ENCODE measurements at regions not wholly inside any gene's neighbourhood (a gene's known extent, or its start where the extent isn't known, plus 50 kb on each side); places are given as distances from the start of the nearest gene placed in this dataset.

GRCh38 chr5:96279801-96280542 is 153.1 kb downstream of the PCSK1 start:
- intact Hi-C loops (cut with micrococcal nuclease; ENCODE audit: unreplicated experiment), result no loop called here

GRCh38 chr5:96278981-96279380 is 154.1 kb downstream of the PCSK1 start:
- no TSS peak for BruUV-seq (replicated peaks)
- TF ChIP-seq CTCF (IDR thresholded peaks at IDR 0.05) (no peak), SIN3A (IDR thresholded peaks at IDR 0.05; ENCODE audit: borderline replicate concordance, insufficient read depth, low read depth, low read length) (no peak), POLR2AphosphoS5 (IDR thresholded peaks at IDR 0.05; ENCODE audit: low read depth, low read length) (no peak), REST (IDR thresholded peaks at IDR 0.05; ENCODE audit: insufficient read depth in 1 of 2, low read depth in 2 of 2, low read length in 1 of 2) (no peak), TCF7L2 (IDR thresholded peaks at IDR 0.05; ENCODE audit: low read depth, low read length) (no peak)
- intact Hi-C loops (cut with micrococcal nuclease; ENCODE audit: unreplicated experiment) (no loop called here), in situ Hi-C loops (cut with HindIII; ENCODE audit: low pct_unique_long_range_greater_than_20kb, low sequenced_read_pairs) (no loop called here)
- ATAC-seq (no peak), DNase-seq (ENCODE audit: low read depth, low spot score) (no peak)
- Histone ChIP-seq H3K4me3 (ENCODE audit: low read depth in 2 of 2, low read length in 2 of 2) (no peak overlapping the region), H3K9me3 (ENCODE audit: control insufficient read depth, insufficient read depth, low read depth, low read length) (no peaks in the 10 kb centered on the region), H3K4me1 (ENCODE audit: control insufficient read depth, insufficient read depth, low read length) (no peaks in the 10 kb centered on the region), H3K36me3 (ENCODE audit: control insufficient read depth, insufficient read depth, low read length) (no peaks in the 10 kb centered on the region), H3K27ac (ENCODE audit: low read length) (no peak overlapping the region), H3K27me3 (ENCODE audit: control insufficient read depth, insufficient read depth, low read length) (no peaks in the 10 kb centered on the region)
- ChIA-PET POLR2A (no interaction called here), CTCF (no interaction called here)

More at GRCh38 chr5:96279801-96280542, 153.1 kb downstream of the PCSK1 start:
- H3K9me3 ChIP-seq (ENCODE audit: control insufficient read depth, insufficient read depth, low read depth, low read length), result no peaks in the 10 kb centered on the region
- no TSS peak for BruUV-seq (replicated peaks)
- ATAC-seq (peak; percentile 51; the same call in 1 of the 2 replicates), DNase-seq (ENCODE audit: low read depth, low spot score) (no peak)
- POLR2A ChIA-PET, result no interaction called here
- H3K4me3 ChIP-seq (ENCODE audit: low read depth in 2 of 2, low read length in 2 of 2), result no peak overlapping the region
- H3K36me3 ChIP-seq (ENCODE audit: control insufficient read depth, insufficient read depth, low read length), result no peaks in the 10 kb centered on the region
- in situ Hi-C loops (cut with HindIII; ENCODE audit: low pct_unique_long_range_greater_than_20kb, low sequenced_read_pairs), result no loop called here
- no peaks in the 10 kb centered on the region for H3K4me1 ChIP-seq (ENCODE audit: control insufficient read depth, insufficient read depth, low read length)
- no peak for TF ChIP-seq POLR2AphosphoS5 (IDR thresholded peaks at IDR 0.05; ENCODE audit: low read depth, low read length)
- no peak overlapping the region for H3K27ac ChIP-seq (ENCODE audit: low read length)
- H3K27me3 ChIP-seq (ENCODE audit: control insufficient read depth, insufficient read depth, low read length), result no peaks in the 10 kb centered on the region
- CTCF ChIA-PET, result no interaction called here

GRCh38 chr5:96275051-96275450 is 158.0 kb downstream of the PCSK1 start:
- in situ Hi-C loops (cut with HindIII; ENCODE audit: low pct_unique_long_range_greater_than_20kb, low sequenced_read_pairs) (no loop called here), intact Hi-C loops (cut with micrococcal nuclease; ENCODE audit: unreplicated experiment) (no loop called here)
- Histone ChIP-seq H3K27ac (ENCODE audit: low read length) (no peak overlapping the region), H3K4me3 (ENCODE audit: low read depth in 2 of 2, low read length in 2 of 2) (no peak overlapping the region), H3K27me3 (ENCODE audit: control insufficient read depth, insufficient read depth, low read length) (no peaks in the 10 kb centered on the region), H3K9me3 (ENCODE audit: control insufficient read depth, insufficient read depth, low read depth, low read length) (no peaks in the 10 kb centered on the region), H3K36me3 (ENCODE audit: control insufficient read depth, insufficient read depth, low read length) (no peaks in the 10 kb centered on the region), H3K4me1 (ENCODE audit: control insufficient read depth, insufficient read depth, low read length) (no peaks in the 10 kb centered on the region)
- no peak for ATAC-seq
- POLR2A ChIA-PET, result no interaction called here
- BruUV-seq (replicated peaks), result no TSS peak
- DNase-seq (ENCODE audit: low read depth, low spot score), result no peak
- CTCF ChIA-PET, result no interaction called here
- TF ChIP-seq CTCF (IDR thresholded peaks at IDR 0.05) (no peak), TCF7L2 (IDR thresholded peaks at IDR 0.05; ENCODE audit: low read depth, low read length) (no peak), SIN3A (IDR thresholded peaks at IDR 0.05; ENCODE audit: borderline replicate concordance, insufficient read depth, low read depth, low read length) (no peak), REST (IDR thresholded peaks at IDR 0.05; ENCODE audit: insufficient read depth in 1 of 2, low read depth in 2 of 2, low read length in 1 of 2) (no peak), POLR2AphosphoS5 (IDR thresholded peaks at IDR 0.05; ENCODE audit: low read depth, low read length) (no peak)
